ENCODE measurements at regions not wholly inside any gene's neighbourhood (a gene's known extent, or its start where the extent isn't known, plus 50 kb on each side); places are given as distances from the start of the nearest gene placed in this dataset.

GRCh38 chr18:23377669-23378301, 75.3 kb upstream of the RIOK3 start:
- ChIA-PET CTCF (interaction anchor here (1.0 to 4.6 kb wide), 6 partner anchors 18 to 579 kb away, joined by 3 to 57 read pairs (median 8); no protein-coding TSS in a partner anchor), POLR2A (interaction anchor here (0.6 to 1.3 kb wide), 5 partner anchors 67 to 313 kb away, joined by 3 to 6 read pairs (median 4); no protein-coding TSS in a partner anchor)
- Mint-ChIP-seq H3K36me3 (ENCODE audit: low read depth) (peaks cover 19% of the 10 kb centered on the region), H3K4me1 (peaks cover 8% of the 10 kb centered on the region), H3K27me3 (no peaks in the 10 kb centered on the region), H3K9me3 (no peaks in the 10 kb centered on the region), H3K4me3 (no peak overlapping the region), H3K27ac (no peak overlapping the region)
- intact Hi-C loops (cut with micrococcal nuclease), result loop anchor here (1.0 to 5.0 kb wide), 4 partner anchors 145 to 565 kb away; no protein-coding TSS in a partner anchor
- ATAC-seq (ENCODE audit: low read depth) (peak; percentile 50), DNase-seq (no peak)
- no peak for TF ChIP-seq CTCF (IDR thresholded peaks at IDR 0.05)

GRCh38 chr18:23378302-23378686, 74.8 kb upstream of the RIOK3 start:
- ChIA-PET CTCF (interaction anchor here (1.0 to 4.6 kb wide), 14 partner anchors 17 to 579 kb away, joined by 3 to 57 read pairs (median 5); no protein-coding TSS in a partner anchor), POLR2A (interaction anchor here (0.6 to 1.3 kb wide), 6 partner anchors 28 to 247 kb away, joined by 3 to 6 read pairs (median 4); no protein-coding TSS in a partner anchor)
- peaks cover 22% of the 10 kb centered on the region for H3K36me3 Mint-ChIP-seq (ENCODE audit: low read depth)
- no peaks in the 10 kb centered on the region for H3K27me3 Mint-ChIP-seq
- intact Hi-C loops (cut with micrococcal nuclease), result loop anchor here (1.0 to 5.0 kb wide), 4 partner anchors 146 to 565 kb away; no protein-coding TSS in a partner anchor
- TF ChIP-seq CTCF (IDR thresholded peaks at IDR 0.05), result no peak
- DNase-seq (no peak), ATAC-seq (ENCODE audit: low read depth) (no peak)
- peaks cover 8% of the 10 kb centered on the region for H3K4me1 Mint-ChIP-seq
- no peak overlapping the region for H3K27ac Mint-ChIP-seq
- H3K9me3 Mint-ChIP-seq, result no peaks in the 10 kb centered on the region
- H3K4me3 Mint-ChIP-seq, result no peak overlapping the region

- H3K4me3 Mint-ChIP-seq, result no peak overlapping the region
- no peak for TF ChIP-seq CTCF (IDR thresholded peaks at IDR 0.05)
Observed at GRCh38 chr18:23380001-23380550, 73.0 kb upstream of the RIOK3 start.

GRCh38 chr18:23380817-23381216, 72.3 kb upstream of the RIOK3 start:
- Mint-ChIP-seq H3K36me3 (ENCODE audit: low read depth) (peaks cover 23% of the 10 kb centered on the region), H3K27me3 (no peaks in the 10 kb centered on the region), H3K4me3 (no peak overlapping the region), H3K4me1 (peaks cover 24% of the 10 kb centered on the region), H3K27ac (no peak overlapping the region), H3K9me3 (no peaks in the 10 kb centered on the region)
- CTCF ChIA-PET, result interaction anchor here (1.1 to 4.6 kb wide), 3 partner anchors 32 to 451 kb away, joined by 3 to 57 read pairs (median 18); no protein-coding TSS in a partner anchor
- intact Hi-C loops (cut with micrococcal nuclease), result no loop called here
- ATAC-seq (ENCODE audit: low read depth) (no peak), DNase-seq (no peak)
- POLR2A ChIA-PET, result no interaction called here
- no peak for TF ChIP-seq CTCF (IDR thresholded peaks at IDR 0.05)

More at GRCh38 chr18:23380001-23380550, 73.0 kb upstream of the RIOK3 start:
- DNase-seq, result no peak
- intact Hi-C loops (cut with micrococcal nuclease), result no loop called here
- peaks cover 17% of the 10 kb centered on the region for H3K4me1 Mint-ChIP-seq
- H3K9me3 Mint-ChIP-seq, result no peaks in the 10 kb centered on the region
- H3K27ac Mint-ChIP-seq, result no peak overlapping the region
- peaks cover 23% of the 10 kb centered on the region for H3K36me3 Mint-ChIP-seq (ENCODE audit: low read depth)
- no peaks in the 10 kb centered on the region for H3K27me3 Mint-ChIP-seq
- no peak for ATAC-seq (ENCODE audit: low read depth)
- CTCF ChIA-PET, result interaction anchor here (0.9 to 4.6 kb wide), 10 partner anchors 16 to 581 kb away, joined by 3 to 57 read pairs (median 5); no protein-coding TSS in a partner anchor
- POLR2A ChIA-PET, result interaction anchor here (1.1 to 1.5 kb wide), 2 partner anchors 122 to 123 kb away, joined by 3 to 8 read pairs; no protein-coding TSS in a partner anchor

GRCh38 chr18:23383494-23383893, 69.6 kb upstream of the RIOK3 start:
- ATAC-seq (ENCODE audit: low read depth) (no peak), DNase-seq (no peak)
- ChIA-PET CTCF (no interaction called here), POLR2A (no interaction called here)
- H3K27ac Mint-ChIP-seq, result no peak overlapping the region
- intact Hi-C loops (cut with micrococcal nuclease), result no loop called here
- TF ChIP-seq CTCF (IDR thresholded peaks at IDR 0.05), result no peak
- H3K4me1 Mint-ChIP-seq, result peaks cover 18% of the 10 kb centered on the region
- H3K36me3 Mint-ChIP-seq (ENCODE audit: low read depth), result peaks cover 15% of the 10 kb centered on the region
- H3K9me3 Mint-ChIP-seq, result no peaks in the 10 kb centered on the region
- H3K27me3 Mint-ChIP-seq, result no peaks in the 10 kb centered on the region
- no peak overlapping the region for H3K4me3 Mint-ChIP-seq

Data from activated B cell treated with CpG ODN at 0.5 μM for 24 hours (primary cell).